H9 (cell line): ENCODE measurements at regions not wholly inside any gene's neighbourhood (a gene's known extent, or its start where the extent isn't known, plus 50 kb on each side); places are given as distances from the start of the nearest gene placed in this dataset.

Source experiments
- DNase-seq: peaks from one replicate; pipeline ENCODE4 v3.0.0-alpha.2; 2017
- H2AFZ ChIP-seq: one replicate; pipeline ENCODE4 v1.6.1; 2013; ENCODE audit warnings: mild to moderate bottlenecking, low read length, control low read depth, moderate library complexity
- H2AK5ac ChIP-seq: 2 replicates; pipeline ENCODE4 v1.6.1; 2013; ENCODE audit warnings: low read length, control low read depth, mixed read lengths; ENCODE audit not compliant: insufficient read length
- H2BK120ac ChIP-seq: one replicate; pipeline ENCODE4 v1.6.1; 2013; ENCODE audit warnings: low read depth, mild to moderate bottlenecking, low read length, control low read depth, inconsistent platforms; ENCODE audit not compliant: poor library complexity, severe bottlenecking
- H2BK12ac ChIP-seq: 2 replicates; pipeline ENCODE4 v1.6.1; 2013; ENCODE audit warnings: low read length, control low read depth, mixed read lengths, low read depth; ENCODE audit not compliant: insufficient read length
- H2BK15ac ChIP-seq: 2 replicates; pipeline ENCODE4 v1.6.1; 2013; ENCODE audit warnings: low read depth, low read length, control low read depth
- H2BK20ac ChIP-seq: one replicate; pipeline ENCODE4 v1.6.1; 2013; ENCODE audit warnings: low read depth, mild to moderate bottlenecking, low read length, control low read depth, inconsistent platforms; ENCODE audit not compliant: poor library complexity, severe bottlenecking
- H2BK5ac ChIP-seq: 2 replicates; pipeline ENCODE4 v1.6.1; 2013; ENCODE audit warnings: low read length, control low read depth, mixed read lengths; ENCODE audit not compliant: insufficient read length
- H3K14ac ChIP-seq: 2 replicates; pipeline ENCODE4 v1.6.1; 2013; ENCODE audit warnings: low read length, control low read depth; ENCODE audit not compliant: insufficient read depth
- H3K18ac ChIP-seq: 2 replicates; pipeline ENCODE4 v1.6.1; 2013; ENCODE audit warnings: low read depth, mild to moderate bottlenecking, mixed read lengths, low read length, control low read depth; ENCODE audit not compliant: insufficient read length
- H3K23ac ChIP-seq: 2 replicates; pipeline ENCODE4 v1.6.1; 2013; ENCODE audit warnings: low read length, control low read depth, mixed read lengths, low read depth; ENCODE audit not compliant: insufficient read length
- H3K23me2 ChIP-seq: 2 replicates; pipeline ENCODE4 v1.6.1; 2013; ENCODE audit warnings: low read depth, mild to moderate bottlenecking, mixed read lengths, low read length, control low read depth; ENCODE audit not compliant: insufficient read length, poor library complexity, severe bottlenecking
- H3K27ac ChIP-seq: 2 replicates; pipeline ENCODE4 v1.5.1; 2013; ENCODE audit warnings: low read length, control low read depth, mixed read lengths, low read depth; ENCODE audit not compliant: insufficient read length
- H3K27me3 ChIP-seq: 2 replicates; pipeline ENCODE4 v1.6.1; 2013; ENCODE audit warnings: low read length, control low read depth, inconsistent platforms; ENCODE audit not compliant: insufficient read depth
- H3K4ac ChIP-seq: 2 replicates; pipeline ENCODE4 v1.6.1; 2013; ENCODE audit warnings: low read depth, mild to moderate bottlenecking, control low read depth, inconsistent platforms, low read length, moderate library complexity
- H3K4me1 ChIP-seq: 2 replicates; pipeline ENCODE4 v1.6.1; 2013; ENCODE audit warnings: low read length, control low read depth, inconsistent platforms; ENCODE audit not compliant: insufficient read depth
- H3K4me2 ChIP-seq: 2 replicates; pipeline ENCODE4 v1.6.1; 2013; ENCODE audit warnings: low read length, control low read depth, mixed read lengths; ENCODE audit not compliant: insufficient read length, insufficient read depth
- H3K56ac ChIP-seq: 2 replicates; pipeline ENCODE4 v1.6.1; 2013; ENCODE audit warnings: low read depth, mild to moderate bottlenecking, mixed read lengths, low read length, control low read depth; ENCODE audit not compliant: insufficient read length
- H3K79me1 ChIP-seq: 2 replicates; pipeline ENCODE4 v1.6.1; 2013; ENCODE audit warnings: low read depth, mild to moderate bottlenecking, moderate library complexity, low read length, control low read depth, inconsistent platforms; ENCODE audit not compliant: insufficient read depth, poor library complexity, severe bottlenecking
- H3K79me2 ChIP-seq: 2 replicates; pipeline ENCODE4 v1.6.1; 2013; ENCODE audit warnings: low read length, control low read depth, inconsistent platforms; ENCODE audit not compliant: insufficient read depth
- H3K9ac ChIP-seq: 2 replicates; pipeline ENCODE4 v1.6.1; 2013; ENCODE audit warnings: low read length, control low read depth, mixed read lengths; ENCODE audit not compliant: insufficient read length; ENCODE audit errors: extremely low read depth
- H3K9me3 ChIP-seq: one replicate; pipeline ENCODE4 v1.6.1; 2013; ENCODE audit warnings: low read depth, low read length, inconsistent platforms; ENCODE audit not compliant: control insufficient read depth
- H3T11ph ChIP-seq: one replicate; pipeline ENCODE4 v1.6.1; 2013; ENCODE audit warnings: mild to moderate bottlenecking, low read length, control low read depth, inconsistent platforms
- H4K20me1 ChIP-seq: one replicate; pipeline ENCODE4 v1.6.1; 2013; ENCODE audit not compliant: control insufficient read depth, insufficient read length, insufficient read depth
- H4K5ac ChIP-seq: 2 replicates; pipeline ENCODE4 v1.6.1; 2013; ENCODE audit warnings: low read depth, mild to moderate bottlenecking, mixed read lengths, low read length, control low read depth; ENCODE audit not compliant: insufficient read length
- H4K8ac ChIP-seq: replicated peaks from 2 replicates; pipeline ENCODE4 v1.6.1; 2013; ENCODE audit warnings: low read length, control low read depth, mixed read lengths, low read depth; ENCODE audit not compliant: insufficient read length
- H4K91ac ChIP-seq: 2 replicates; pipeline ENCODE4 v1.6.1; 2013; ENCODE audit warnings: low read depth, mild to moderate bottlenecking, moderate library complexity, mixed read lengths, low read length, control low read depth; ENCODE audit not compliant: insufficient read length
- H3K27ac Mint-ChIP-seq, 3 experiments: 2 replicates in 2 of 3; 3 replicates in 1 of 3; pipeline ENCODE4 v1.8.0; 2020 to 2021; ENCODE audit warnings: mixed read lengths in 3 of 3, mild to moderate bottlenecking in 1 of 3, moderate library complexity in 1 of 3
- H3K27me3 Mint-ChIP-seq: 2 replicates; pipeline ENCODE4 v1.8.0; 2021; ENCODE audit warnings: low read depth, mild to moderate bottlenecking, moderate library complexity, mixed read lengths
- H3K36me3 Mint-ChIP-seq, 3 experiments: 2 replicates in 2 of 3; 3 replicates in 1 of 3; pipeline ENCODE4 v1.8.0; 2020 to 2021; ENCODE audit warnings: low read depth in 3 of 3, mixed read lengths in 3 of 3; ENCODE audit not compliant: insufficient read depth in 1 of 3
- H3K4me1 Mint-ChIP-seq, 2 experiments: 2 replicates each; pipeline ENCODE4 v1.8.0; 2020; ENCODE audit warnings: mixed read lengths in 2 of 2
- H3K4me3 Mint-ChIP-seq, 2 experiments: 2 replicates in 1 of 2; 3 replicates in 1 of 2; pipeline ENCODE4 v1.8.0; 2020 to 2021; ENCODE audit warnings: mild to moderate bottlenecking in 2 of 2, mixed read lengths in 2 of 2, moderate library complexity in 1 of 2
- H3K9me3 Mint-ChIP-seq, 2 experiments: 2 replicates in 1 of 2; 3 replicates in 1 of 2; pipeline ENCODE4 v1.8.0; 2020; ENCODE audit warnings: mild to moderate bottlenecking in 2 of 2, mixed read lengths in 2 of 2, moderate library complexity in 1 of 2
- CTCF ChIP-seq: fragments of 200-600 bp; sonication (generic); conservative IDR thresholded peaks from 3 replicates; pipeline ENCODE4 v1.8.0; 2021; ENCODE audit warnings: antibody characterized with exemption, mild to moderate bottlenecking
- WGBS: extraction: QIAGEN DNeasy Blood & Tissue Kit; methylation state at CpG from one replicate; pipeline ENCODE4 v1.1.7; 2013; ENCODE audit warnings: missing lambda C conversion rate, low lambda C conversion rate, mixed read lengths; ENCODE audit not compliant: insufficient read length; ENCODE audit errors: extremely low coverage; 5-methylcytosine and 5-hydroxymethylcytosine counted together

GRCh38 chr6:169101036-169101805 is 152.4 kb downstream of the THBS2 start:
- no peak overlapping the region for H2BK12ac ChIP-seq

More at GRCh38 chr6:169101036-169101805, 152.4 kb downstream of the THBS2 start:
- no peaks in the 10 kb centered on the region for H3K79me2 ChIP-seq
- H4K8ac ChIP-seq: no peak overlapping the region
- Mint-ChIP-seq H3K9me3 (peaks cover 10 to 31% of the 10 kb centered on the region in 2 experiments; a peak in 4 of 5 replicates), H3K4me1 (peaks cover 34 to 42% of the 10 kb centered on the region in 2 experiments), H3K27ac (no peak overlapping the region), H3K36me3 (peaks cover 0 to 12% (median 2%) of the 10 kb centered on the region in 3 experiments; a peak in 5 of 7 replicates), H3K4me3 (no peak overlapping the region), H3K27me3 (peaks cover 1% of the 10 kb centered on the region; the same call in 1 of the 2 replicates)
- no peak for DNase-seq
- H3K4ac ChIP-seq: no peak overlapping the region
- no peak overlapping the region for H3K14ac ChIP-seq
- H2BK120ac ChIP-seq: no peak overlapping the region
- WGBS: no CpG with 5 or more reads among the region's 6 CpGs
- no peaks in the 10 kb centered on the region for H3K9me3 ChIP-seq
- no peaks in the 10 kb centered on the region for H3K27me3 ChIP-seq
- H2BK5ac ChIP-seq: no peak overlapping the region
- no peaks in the 10 kb centered on the region for H3K4me1 ChIP-seq
- H3K56ac ChIP-seq: no peak overlapping the region
- H3T11ph ChIP-seq: no peak overlapping the region
- H3K23me2 ChIP-seq: no peaks in the 10 kb centered on the region
- no peak overlapping the region for H2AK5ac ChIP-seq
- H3K9ac ChIP-seq: no peak overlapping the region
- no peak overlapping the region for H2BK15ac ChIP-seq
- no peaks in the 10 kb centered on the region for H4K20me1 ChIP-seq
- no peak overlapping the region for H3K23ac ChIP-seq
- TF ChIP-seq CTCF: no peak
- no peak overlapping the region for H4K5ac ChIP-seq
- H3K79me1 ChIP-seq: no peaks in the 10 kb centered on the region
- no peak overlapping the region for H3K18ac ChIP-seq
- no peak overlapping the region for H2AFZ ChIP-seq
- H2BK20ac ChIP-seq: no peak overlapping the region
- H3K4me2 ChIP-seq: no peak overlapping the region
- H4K91ac ChIP-seq: no peak overlapping the region
- no peak overlapping the region for H3K27ac ChIP-seq
